Hepatocyte (in vitro differentiated cells): ENCODE measurements at regions not wholly inside any gene's neighbourhood (a gene's known extent, or its start where the extent isn't known, plus 50 kb on each side); places are given as distances from the start of the nearest gene placed in this dataset.

ENCODE experiments used
- EZH2 ChIP-seq: fragments of 200-600 bp; sonication (generic); IDR thresholded peaks from 2 replicates; pipeline ENCODE4 v1.6.1; 2016; ENCODE audit warnings: antibody characterized with exemption, mild to moderate bottlenecking, borderline replicate concordance
- TF ChIP-seq, protein P1 (sequence below): fragments of 200-600 bp; sonication (generic); IDR thresholded peaks from 2 replicates; pipeline ENCODE4 v1.5.1; 2016; ENCODE audit warnings: antibody characterized with exemption, mild to moderate bottlenecking; ENCODE audit not compliant: poor library complexity

- TF ChIP-seq, protein P1, sequence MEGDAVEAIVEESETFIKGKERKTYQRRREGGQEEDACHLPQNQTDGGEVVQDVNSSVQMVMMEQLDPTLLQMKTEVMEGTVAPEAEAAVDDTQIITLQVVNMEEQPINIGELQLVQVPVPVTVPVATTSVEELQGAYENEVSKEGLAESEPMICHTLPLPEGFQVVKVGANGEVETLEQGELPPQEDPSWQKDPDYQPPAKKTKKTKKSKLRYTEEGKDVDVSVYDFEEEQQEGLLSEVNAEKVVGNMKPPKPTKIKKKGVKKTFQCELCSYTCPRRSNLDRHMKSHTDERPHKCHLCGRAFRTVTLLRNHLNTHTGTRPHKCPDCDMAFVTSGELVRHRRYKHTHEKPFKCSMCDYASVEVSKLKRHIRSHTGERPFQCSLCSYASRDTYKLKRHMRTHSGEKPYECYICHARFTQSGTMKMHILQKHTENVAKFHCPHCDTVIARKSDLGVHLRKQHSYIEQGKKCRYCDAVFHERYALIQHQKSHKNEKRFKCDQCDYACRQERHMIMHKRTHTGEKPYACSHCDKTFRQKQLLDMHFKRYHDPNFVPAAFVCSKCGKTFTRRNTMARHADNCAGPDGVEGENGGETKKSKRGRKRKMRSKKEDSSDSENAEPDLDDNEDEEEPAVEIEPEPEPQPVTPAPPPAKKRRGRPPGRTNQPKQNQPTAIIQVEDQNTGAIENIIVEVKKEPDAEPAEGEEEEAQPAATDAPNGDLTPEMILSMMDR, result no peak
- no peak for TF ChIP-seq EZH2
Measured at GRCh38 chr7:35319606-35320005, 65.7 kb upstream of the TBX20 start.
